GM18907 (cell line): ENCODE measurements at regions not wholly inside any gene's neighbourhood (a gene's known extent, or its start where the extent isn't known, plus 50 kb on each side); places are given as distances from the start of the nearest gene placed in this dataset.
"Not testable (repeated sequence)": the region's sequence is repeated elsewhere in the genome, so short reads cannot be mapped to it uniquely, and the experiment has no call there.

ENCODE experiments used
- ATAC-seq: cut with Tn5 transposase; IDR thresholded peaks from one replicate; pipeline ENCODE4 v1.9.1; 2021; ENCODE audit warnings: mild to moderate bottlenecking, moderate library complexity; ENCODE audit not compliant: unreplicated experiment

- no peak for ATAC-seq
Measured at GRCh38 chrX:121169099-121170035, 122.0 kb downstream of the GLUD2 start.

- no peak for ATAC-seq
Measured at GRCh38 chrX:121172703-121173102, 125.3 kb downstream of the GLUD2 start.

GRCh38 chrX:121179972-121180371 lies 132.6 kb downstream of the GLUD2 start:
- ATAC-seq, result no peak

- ATAC-seq, result no peak
Measured at GRCh38 chrX:121191779-121192178, 144.4 kb downstream of the GLUD2 start.

- ATAC-seq, result no peak
Measured at GRCh38 chrX:121195719-121196118, 148.3 kb downstream of the GLUD2 start.

GRCh38 chrX:121196872-121197444 lies 149.5 kb downstream of the GLUD2 start:
- not testable (repeated sequence) for ATAC-seq

- no peak for ATAC-seq
Measured at GRCh38 chrX:121208563-121208962, 161.2 kb downstream of the GLUD2 start.

- no peak for ATAC-seq
Measured at GRCh38 chrX:121216641-121217374, 169.4 kb downstream of the GLUD2 start.

- no peak for ATAC-seq
Measured at GRCh38 chrX:121221322-121221977, 174.0 kb downstream of the GLUD2 start.

GRCh38 chrX:121227888-121228287 lies 180.5 kb downstream of the GLUD2 start:
- ATAC-seq, result no peak

GRCh38 chrX:121231566-121232358 lies 184.4 kb downstream of the GLUD2 start:
- ATAC-seq, result no peak

GRCh38 chrX:121236040-121236439 lies 188.6 kb downstream of the GLUD2 start:
- no peak for ATAC-seq

- no peak for ATAC-seq
Measured at GRCh38 chrX:121238093-121238492, 190.7 kb downstream of the GLUD2 start.

- no peak for ATAC-seq
Measured at GRCh38 chrX:121244511-121244910, 197.1 kb downstream of the GLUD2 start.

- no peak for ATAC-seq
Measured at GRCh38 chrX:121245763-121246162, 198.4 kb downstream of the GLUD2 start.

GRCh38 chrX:121254336-121254735 lies 206.9 kb downstream of the GLUD2 start:
- no peak for ATAC-seq

- no peak for ATAC-seq
Measured at GRCh38 chrX:121256647-121257046, 209.2 kb downstream of the GLUD2 start.

GRCh38 chrX:121258545-121258944 lies 211.1 kb downstream of the GLUD2 start:
- no peak for ATAC-seq

- no peak for ATAC-seq
Measured at GRCh38 chrX:121259170-121259569, 211.8 kb downstream of the GLUD2 start.

- no peak for ATAC-seq
Measured at GRCh38 chrX:121260596-121261240, 213.3 kb downstream of the GLUD2 start.
